NB4 (cell line): ENCODE measurements at regions not wholly inside any gene's neighbourhood (a gene's known extent, or its start where the extent isn't known, plus 50 kb on each side); places are given as distances from the start of the nearest gene placed in this dataset.

Source experiments
- DNase-seq: peaks from one replicate; pipeline ENCODE4 v3.0.0; 2010; ENCODE audit warnings: low read depth
- H3K4me3 ChIP-seq: one replicate; pipeline ENCODE4 v1.5.1; 2011; ENCODE audit warnings: mild to moderate bottlenecking, low read depth, low read length, moderate library complexity
- MYC ChIP-seq: IDR thresholded peaks from 2 replicates; pipeline ENCODE4 v1.6.1; 2011; ENCODE audit warnings: low read depth, low read length
- POLR2A ChIP-seq: IDR thresholded peaks from 2 replicates; pipeline ENCODE4 v1.6.1; 2011; ENCODE audit warnings: mild to moderate bottlenecking; ENCODE audit not compliant: insufficient read length; ENCODE audit errors: extremely low read depth
- TF ChIP-seq, protein P1 (sequence below): IDR thresholded peaks from one replicate; pipeline ENCODE4 v1.5.1; 2012; ENCODE audit warnings: low read depth, low read length
- TF ChIP-seq, protein P2 (sequence below): IDR thresholded peaks from 2 replicates; pipeline ENCODE4 v1.6.1; 2011; ENCODE audit warnings: low read depth, low read length

- no peak overlapping the region for H3K4me3 ChIP-seq
- DNase-seq: no peak
- TF ChIP-seq, protein P1, sequence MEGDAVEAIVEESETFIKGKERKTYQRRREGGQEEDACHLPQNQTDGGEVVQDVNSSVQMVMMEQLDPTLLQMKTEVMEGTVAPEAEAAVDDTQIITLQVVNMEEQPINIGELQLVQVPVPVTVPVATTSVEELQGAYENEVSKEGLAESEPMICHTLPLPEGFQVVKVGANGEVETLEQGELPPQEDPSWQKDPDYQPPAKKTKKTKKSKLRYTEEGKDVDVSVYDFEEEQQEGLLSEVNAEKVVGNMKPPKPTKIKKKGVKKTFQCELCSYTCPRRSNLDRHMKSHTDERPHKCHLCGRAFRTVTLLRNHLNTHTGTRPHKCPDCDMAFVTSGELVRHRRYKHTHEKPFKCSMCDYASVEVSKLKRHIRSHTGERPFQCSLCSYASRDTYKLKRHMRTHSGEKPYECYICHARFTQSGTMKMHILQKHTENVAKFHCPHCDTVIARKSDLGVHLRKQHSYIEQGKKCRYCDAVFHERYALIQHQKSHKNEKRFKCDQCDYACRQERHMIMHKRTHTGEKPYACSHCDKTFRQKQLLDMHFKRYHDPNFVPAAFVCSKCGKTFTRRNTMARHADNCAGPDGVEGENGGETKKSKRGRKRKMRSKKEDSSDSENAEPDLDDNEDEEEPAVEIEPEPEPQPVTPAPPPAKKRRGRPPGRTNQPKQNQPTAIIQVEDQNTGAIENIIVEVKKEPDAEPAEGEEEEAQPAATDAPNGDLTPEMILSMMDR: no peak
- TF ChIP-seq MYC (no peak), POLR2A (no peak)
- TF ChIP-seq, protein P2, sequence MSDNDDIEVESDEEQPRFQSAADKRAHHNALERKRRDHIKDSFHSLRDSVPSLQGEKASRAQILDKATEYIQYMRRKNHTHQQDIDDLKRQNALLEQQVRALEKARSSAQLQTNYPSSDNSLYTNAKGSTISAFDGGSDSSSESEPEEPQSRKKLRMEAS: no peak
Measured at GRCh38 chr5:96084874-96085506, 123.3 kb upstream of the ELL2 start.

GRCh38 chr5:96083361-96083881, 121.8 kb upstream of the ELL2 start:
- no peak overlapping the region for H3K4me3 ChIP-seq
- no peak for DNase-seq
- TF ChIP-seq POLR2A: no peak
- TF ChIP-seq, protein P1: no peak
- TF ChIP-seq, protein P2: no peak
- no peak for TF ChIP-seq MYC

GRCh38 chr5:96081276-96081858, 119.7 kb upstream of the ELL2 start:
- no peak for DNase-seq
- TF ChIP-seq, protein P1: no peak
- TF ChIP-seq MYC (no peak), POLR2A (no peak)
- TF ChIP-seq, protein P2: no peak

GRCh38 chr5:96080557-96080956, 118.9 kb upstream of the ELL2 start:
- TF ChIP-seq POLR2A (no peak), MYC (no peak)
- TF ChIP-seq, protein P1: no peak
- TF ChIP-seq, protein P2: no peak
- no peak for DNase-seq

More at GRCh38 chr5:96081276-96081858, 119.7 kb upstream of the ELL2 start:
- no peak overlapping the region for H3K4me3 ChIP-seq

GRCh38 chr5:96079962-96080361, 118.3 kb upstream of the ELL2 start:
- TF ChIP-seq POLR2A (no peak), MYC (no peak)
- TF ChIP-seq, protein P1: no peak
- TF ChIP-seq, protein P2: no peak
- no peak for DNase-seq
- no peak overlapping the region for H3K4me3 ChIP-seq

More at GRCh38 chr5:96080557-96080956, 118.9 kb upstream of the ELL2 start:
- H3K4me3 ChIP-seq: no peak overlapping the region
